CD14-positive monocyte (primary cell): ENCODE measurements at regions not wholly inside any gene's neighbourhood (a gene's known extent, or its start where the extent isn't known, plus 50 kb on each side); places are given as distances from the start of the nearest gene placed in this dataset.

Experiments used
- DNase-seq, 3 donors: peaks; one replicate each; pipeline ENCODE4 v3.0.0-alpha.2; 2011 to 2022
- H2AFZ ChIP-seq: 2 replicates; pipeline ENCODE4 v1.6.0; 2012; ENCODE audit warnings: mild to moderate bottlenecking, low read depth, low read length, inconsistent platforms; ENCODE audit not compliant: insufficient read depth, poor library complexity, severe bottlenecking
- H3K27ac ChIP-seq, 2 donors: 1 replicate in 1 of 2; 2 replicates in 1 of 2; pipeline ENCODE4 v1.5.1; 2012 to 2013; ENCODE audit warnings: low read length in 2 of 2, control low read depth in 1 of 2, inconsistent platforms in 1 of 2, low read depth in 1 of 2, mild to moderate bottlenecking in 1 of 2
- H3K27me3 ChIP-seq, 2 donors: one replicate each; pipeline versions ENCODE4 v1.6.0 to v1.6.1; 2011 to 2013; ENCODE audit warnings: low read length in 2 of 2; ENCODE audit not compliant: control insufficient read depth in 2 of 2, insufficient read depth in 2 of 2
- H3K36me3 ChIP-seq, 2 donors: replicated peaks in 1 of 2; 1 replicate in 1 of 2; 2 replicates in 1 of 2; pipeline versions ENCODE4 v1.5.1 to v1.6.1; 2012 to 2013; ENCODE audit warnings: low read length in 2 of 2, control low read depth in 1 of 2, inconsistent platforms in 1 of 2, mild to moderate bottlenecking in 1 of 2; ENCODE audit not compliant: insufficient read depth in 2 of 2, control insufficient read depth in 1 of 2
- H3K4me1 ChIP-seq, 2 donors: 1 replicate in 1 of 2; 2 replicates in 1 of 2; pipeline versions ENCODE4 v1.5.1 to v1.6.1; 2012 to 2013; ENCODE audit warnings: low read length in 2 of 2, control low read depth in 1 of 2, inconsistent platforms in 1 of 2, mild to moderate bottlenecking in 1 of 2, moderate library complexity in 1 of 2; ENCODE audit not compliant: insufficient read depth in 2 of 2, control insufficient read depth in 1 of 2
- H3K4me2 ChIP-seq: replicated peaks from 2 replicates; pipeline ENCODE3; 2012; ENCODE audit warnings: low read length, moderate library complexity, mild to moderate bottlenecking; ENCODE audit not compliant: poor library complexity, severe bottlenecking; ENCODE audit errors: extremely low read depth
- H3K4me3 ChIP-seq, 3 experiments: fragments of 200-600 bp in 1 of 3; sonication (generic) in 1 of 3; replicated peaks in 1 of 3; 1 replicate in 2 of 3; 2 replicates in 1 of 3; pipeline ENCODE4 v1.5.1; 2011 to 2013; ENCODE audit warnings: low read length in 3 of 3, mild to moderate bottlenecking in 3 of 3, control low read depth in 2 of 3, low read depth in 2 of 3, inconsistent platforms in 1 of 3, moderate library complexity in 1 of 3
- H3K79me2 ChIP-seq: 2 replicates; pipeline ENCODE4 v1.6.0; 2012; ENCODE audit warnings: mild to moderate bottlenecking, control low read depth, inconsistent platforms, low read length, moderate library complexity; ENCODE audit not compliant: insufficient read depth
- H3K9ac ChIP-seq: 2 replicates; pipeline ENCODE4 v1.6.0; 2017; ENCODE audit warnings: low read length, mild to moderate bottlenecking; ENCODE audit not compliant: insufficient read depth, poor library complexity, severe bottlenecking
- H3K9me3 ChIP-seq, 2 donors: replicated peaks in 1 of 2; 1 replicate in 1 of 2; 2 replicates in 1 of 2; pipeline versions ENCODE4 v1.5.1 to v1.6.1; 2012 to 2013; ENCODE audit warnings: low read length in 2 of 2, control low read depth in 1 of 2; ENCODE audit not compliant: control insufficient read depth in 1 of 2, insufficient read depth in 1 of 2
- H4K20me1 ChIP-seq: 2 replicates; pipeline ENCODE4 v1.6.0; 2012; ENCODE audit warnings: mild to moderate bottlenecking, low read length, control low read depth, moderate library complexity; ENCODE audit not compliant: insufficient read depth
- H3K27ac Mint-ChIP-seq, 7 donors: one replicate each; pipeline ENCODE4 v1.8.0; 2020; ENCODE audit warnings: mild to moderate bottlenecking in 7 of 7, mixed read lengths in 7 of 7, moderate library complexity in 6 of 7, inconsistent platforms in 2 of 7
- H3K27me3 Mint-ChIP-seq, 3 donors: one replicate each; pipeline ENCODE4 v1.8.0; 2021 to 2022; ENCODE audit warnings: low read depth in 3 of 3, mild to moderate bottlenecking in 3 of 3, mixed read lengths in 3 of 3, moderate library complexity in 3 of 3, inconsistent platforms in 1 of 3
- H3K36me3 Mint-ChIP-seq, 2 donors: one replicate each; pipeline ENCODE4 v1.8.0; 2020; ENCODE audit warnings: mixed read lengths in 2 of 2, inconsistent platforms in 1 of 2, mild to moderate bottlenecking in 1 of 2
- H3K4me1 Mint-ChIP-seq: one replicate; pipeline ENCODE4 v1.8.0; 2020; ENCODE audit warnings: mild to moderate bottlenecking, mixed read lengths
- H3K4me3 Mint-ChIP-seq, 2 donors: one replicate each; pipeline ENCODE4 v1.8.0; 2020; ENCODE audit warnings: mild to moderate bottlenecking in 2 of 2, mixed read lengths in 2 of 2, moderate library complexity in 1 of 2
- H3K9me3 Mint-ChIP-seq, 7 donors: one replicate each; pipeline ENCODE4 v1.8.0; 2020 to 2022; ENCODE audit warnings: mixed read lengths in 7 of 7, mild to moderate bottlenecking in 6 of 7, moderate library complexity in 6 of 7, inconsistent platforms in 2 of 7
- CTCF ChIP-seq: fragments of 200-600 bp; IDR thresholded peaks from one replicate; pipeline ENCODE4 v1.8.0; 2022; ENCODE audit warnings: antibody characterized with exemption, mild to moderate bottlenecking
- WGBS: methylation state at CpG from one replicate; pipeline ENCODE4 v1.1.5; 2013; ENCODE audit warnings: missing lambda C conversion rate; ENCODE audit not compliant: insufficient coverage; 5-methylcytosine and 5-hydroxymethylcytosine counted together
- intact Hi-C, 2 donors: fragments of 100-400 bp; cut with micrococcal nuclease; formaldehyde crosslinking; loops; one replicate each; pipeline versions ENCODE4 v1.15.0 to v1.15.1; 2023

- intact Hi-C loops = no loop called here
- Histone ChIP-seq H3K36me3 (no peaks in the 10 kb centered on the region), H3K4me1 (no peaks in the 10 kb centered on the region), H3K9ac (no peak overlapping the region), H3K9me3 (no peaks in the 10 kb centered on the region), H2AFZ (no peak overlapping the region), H3K4me2 (no peak overlapping the region), H4K20me1 (no peaks in the 10 kb centered on the region), H3K27me3 (no peaks in the 10 kb centered on the region), H3K27ac (no peak overlapping the region), H3K4me3 (no peak overlapping the region), H3K79me2 (no peaks in the 10 kb centered on the region)
- DNase-seq = no peak
- no peak for TF ChIP-seq CTCF
- no CpG with 5 or more reads among the region's 1 CpG for WGBS
- Mint-ChIP-seq H3K36me3 (no peaks in the 10 kb centered on the region), H3K27me3 (peaks cover 3 to 8% (median 3%) of the 10 kb centered on the region in 3 donors), H3K4me1 (no peaks in the 10 kb centered on the region), H3K9me3 (peaks cover 0 to 2% (median 0%) of the 10 kb centered on the region in 7 donors), H3K4me3 (no peak overlapping the region), H3K27ac (no peak overlapping the region)
These were observed 520.3 kb upstream of the CDH5 start for GRCh38 chr16:65846210-65846602.

GRCh38 chr16:65845466-65846209, 520.9 kb upstream of the CDH5 start:
- Histone ChIP-seq H3K27ac (no peak overlapping the region), H3K27me3 (no peaks in the 10 kb centered on the region), H3K9me3 (no peaks in the 10 kb centered on the region), H3K4me1 (no peaks in the 10 kb centered on the region), H3K79me2 (no peaks in the 10 kb centered on the region), H3K36me3 (no peaks in the 10 kb centered on the region), H4K20me1 (no peaks in the 10 kb centered on the region), H2AFZ (no peak overlapping the region), H3K4me2 (no peak overlapping the region), H3K9ac (no peak overlapping the region), H3K4me3 (no peak overlapping the region)
- no peak for TF ChIP-seq CTCF
- no peak for DNase-seq
- WGBS = 100% methylated on average over 1 of the region's 4 CpGs
- intact Hi-C loops = no loop called here
- Mint-ChIP-seq H3K27ac (no peak overlapping the region), H3K27me3 (peaks cover 3 to 8% (median 3%) of the 10 kb centered on the region in 3 donors), H3K4me3 (no peak overlapping the region), H3K36me3 (no peaks in the 10 kb centered on the region), H3K9me3 (peaks cover 0 to 2% (median 0%) of the 10 kb centered on the region in 7 donors), H3K4me1 (no peaks in the 10 kb centered on the region)
